H9 (cell line): ENCODE measurements at regions not wholly inside any gene's neighbourhood (a gene's known extent, or its start where the extent isn't known, plus 50 kb on each side); places are given as distances from the start of the nearest gene placed in this dataset.

Experiments used
- DNase-seq: peaks from one replicate; pipeline ENCODE4 v3.0.0-alpha.2; 2017
- H2AFZ ChIP-seq: one replicate; pipeline ENCODE4 v1.6.1; 2013; ENCODE audit warnings: mild to moderate bottlenecking, low read length, control low read depth, moderate library complexity
- H2AK5ac ChIP-seq: 2 replicates; pipeline ENCODE4 v1.6.1; 2013; ENCODE audit warnings: low read length, control low read depth, mixed read lengths; ENCODE audit not compliant: insufficient read length
- H2BK120ac ChIP-seq: one replicate; pipeline ENCODE4 v1.6.1; 2013; ENCODE audit warnings: low read depth, mild to moderate bottlenecking, low read length, control low read depth, inconsistent platforms; ENCODE audit not compliant: poor library complexity, severe bottlenecking
- H2BK12ac ChIP-seq: 2 replicates; pipeline ENCODE4 v1.6.1; 2013; ENCODE audit warnings: low read length, control low read depth, mixed read lengths, low read depth; ENCODE audit not compliant: insufficient read length
- H2BK15ac ChIP-seq: 2 replicates; pipeline ENCODE4 v1.6.1; 2013; ENCODE audit warnings: low read depth, low read length, control low read depth
- H2BK20ac ChIP-seq: one replicate; pipeline ENCODE4 v1.6.1; 2013; ENCODE audit warnings: low read depth, mild to moderate bottlenecking, low read length, control low read depth, inconsistent platforms; ENCODE audit not compliant: poor library complexity, severe bottlenecking
- H2BK5ac ChIP-seq: 2 replicates; pipeline ENCODE4 v1.6.1; 2013; ENCODE audit warnings: low read length, control low read depth, mixed read lengths; ENCODE audit not compliant: insufficient read length
- H3K14ac ChIP-seq: 2 replicates; pipeline ENCODE4 v1.6.1; 2013; ENCODE audit warnings: low read length, control low read depth; ENCODE audit not compliant: insufficient read depth
- H3K18ac ChIP-seq: 2 replicates; pipeline ENCODE4 v1.6.1; 2013; ENCODE audit warnings: low read depth, mild to moderate bottlenecking, mixed read lengths, low read length, control low read depth; ENCODE audit not compliant: insufficient read length
- H3K23ac ChIP-seq: 2 replicates; pipeline ENCODE4 v1.6.1; 2013; ENCODE audit warnings: low read length, control low read depth, mixed read lengths, low read depth; ENCODE audit not compliant: insufficient read length
- H3K23me2 ChIP-seq: 2 replicates; pipeline ENCODE4 v1.6.1; 2013; ENCODE audit warnings: low read depth, mild to moderate bottlenecking, mixed read lengths, low read length, control low read depth; ENCODE audit not compliant: insufficient read length, poor library complexity, severe bottlenecking
- H3K27ac ChIP-seq: 2 replicates; pipeline ENCODE4 v1.5.1; 2013; ENCODE audit warnings: low read length, control low read depth, mixed read lengths, low read depth; ENCODE audit not compliant: insufficient read length
- H3K27me3 ChIP-seq: 2 replicates; pipeline ENCODE4 v1.6.1; 2013; ENCODE audit warnings: low read length, control low read depth, inconsistent platforms; ENCODE audit not compliant: insufficient read depth
- H3K4ac ChIP-seq: 2 replicates; pipeline ENCODE4 v1.6.1; 2013; ENCODE audit warnings: low read depth, mild to moderate bottlenecking, control low read depth, inconsistent platforms, low read length, moderate library complexity
- H3K4me1 ChIP-seq: 2 replicates; pipeline ENCODE4 v1.6.1; 2013; ENCODE audit warnings: low read length, control low read depth, inconsistent platforms; ENCODE audit not compliant: insufficient read depth
- H3K4me2 ChIP-seq: 2 replicates; pipeline ENCODE4 v1.6.1; 2013; ENCODE audit warnings: low read length, control low read depth, mixed read lengths; ENCODE audit not compliant: insufficient read length, insufficient read depth
- H3K56ac ChIP-seq: 2 replicates; pipeline ENCODE4 v1.6.1; 2013; ENCODE audit warnings: low read depth, mild to moderate bottlenecking, mixed read lengths, low read length, control low read depth; ENCODE audit not compliant: insufficient read length
- H3K79me1 ChIP-seq: 2 replicates; pipeline ENCODE4 v1.6.1; 2013; ENCODE audit warnings: low read depth, mild to moderate bottlenecking, moderate library complexity, low read length, control low read depth, inconsistent platforms; ENCODE audit not compliant: insufficient read depth, poor library complexity, severe bottlenecking
- H3K79me2 ChIP-seq: 2 replicates; pipeline ENCODE4 v1.6.1; 2013; ENCODE audit warnings: low read length, control low read depth, inconsistent platforms; ENCODE audit not compliant: insufficient read depth
- H3K9ac ChIP-seq: 2 replicates; pipeline ENCODE4 v1.6.1; 2013; ENCODE audit warnings: low read length, control low read depth, mixed read lengths; ENCODE audit not compliant: insufficient read length; ENCODE audit errors: extremely low read depth
- H3K9me3 ChIP-seq: one replicate; pipeline ENCODE4 v1.6.1; 2013; ENCODE audit warnings: low read depth, low read length, inconsistent platforms; ENCODE audit not compliant: control insufficient read depth
- H3T11ph ChIP-seq: one replicate; pipeline ENCODE4 v1.6.1; 2013; ENCODE audit warnings: mild to moderate bottlenecking, low read length, control low read depth, inconsistent platforms
- H4K20me1 ChIP-seq: one replicate; pipeline ENCODE4 v1.6.1; 2013; ENCODE audit not compliant: control insufficient read depth, insufficient read length, insufficient read depth
- H4K5ac ChIP-seq: 2 replicates; pipeline ENCODE4 v1.6.1; 2013; ENCODE audit warnings: low read depth, mild to moderate bottlenecking, mixed read lengths, low read length, control low read depth; ENCODE audit not compliant: insufficient read length
- H4K8ac ChIP-seq: replicated peaks from 2 replicates; pipeline ENCODE4 v1.6.1; 2013; ENCODE audit warnings: low read length, control low read depth, mixed read lengths, low read depth; ENCODE audit not compliant: insufficient read length
- H4K91ac ChIP-seq: 2 replicates; pipeline ENCODE4 v1.6.1; 2013; ENCODE audit warnings: low read depth, mild to moderate bottlenecking, moderate library complexity, mixed read lengths, low read length, control low read depth; ENCODE audit not compliant: insufficient read length
- H3K27ac Mint-ChIP-seq, 3 experiments: 2 replicates in 2 of 3; 3 replicates in 1 of 3; pipeline ENCODE4 v1.8.0; 2020 to 2021; ENCODE audit warnings: mixed read lengths in 3 of 3, mild to moderate bottlenecking in 1 of 3, moderate library complexity in 1 of 3
- H3K27me3 Mint-ChIP-seq: 2 replicates; pipeline ENCODE4 v1.8.0; 2021; ENCODE audit warnings: low read depth, mild to moderate bottlenecking, moderate library complexity, mixed read lengths
- H3K36me3 Mint-ChIP-seq, 3 experiments: 2 replicates in 2 of 3; 3 replicates in 1 of 3; pipeline ENCODE4 v1.8.0; 2020 to 2021; ENCODE audit warnings: low read depth in 3 of 3, mixed read lengths in 3 of 3; ENCODE audit not compliant: insufficient read depth in 1 of 3
- H3K4me1 Mint-ChIP-seq, 2 experiments: 2 replicates each; pipeline ENCODE4 v1.8.0; 2020; ENCODE audit warnings: mixed read lengths in 2 of 2
- H3K4me3 Mint-ChIP-seq, 2 experiments: 2 replicates in 1 of 2; 3 replicates in 1 of 2; pipeline ENCODE4 v1.8.0; 2020 to 2021; ENCODE audit warnings: mild to moderate bottlenecking in 2 of 2, mixed read lengths in 2 of 2, moderate library complexity in 1 of 2
- H3K9me3 Mint-ChIP-seq, 2 experiments: 2 replicates in 1 of 2; 3 replicates in 1 of 2; pipeline ENCODE4 v1.8.0; 2020; ENCODE audit warnings: mild to moderate bottlenecking in 2 of 2, mixed read lengths in 2 of 2, moderate library complexity in 1 of 2
- CTCF ChIP-seq: fragments of 200-600 bp; sonication (generic); conservative IDR thresholded peaks from 3 replicates; pipeline ENCODE4 v1.8.0; 2021; ENCODE audit warnings: antibody characterized with exemption, mild to moderate bottlenecking
- WGBS: extraction: QIAGEN DNeasy Blood & Tissue Kit; methylation state at CpG from one replicate; pipeline ENCODE4 v1.1.7; 2013; ENCODE audit warnings: missing lambda C conversion rate, low lambda C conversion rate, mixed read lengths; ENCODE audit not compliant: insufficient read length; ENCODE audit errors: extremely low coverage; 5-methylcytosine and 5-hydroxymethylcytosine counted together

GRCh38 chr1:184889166-184889565 lies 85.1 kb downstream of the NIBAN1 start:
- no peak overlapping the region for H4K5ac ChIP-seq
- H2BK120ac ChIP-seq: no peak overlapping the region
- Mint-ChIP-seq H3K27me3 (peaks cover 26% of the 10 kb centered on the region), H3K4me1 (peaks cover 12 to 13% of the 10 kb centered on the region in 2 experiments), H3K27ac (no peak overlapping the region), H3K36me3 (no peaks in the 10 kb centered on the region), H3K9me3 (no peaks in the 10 kb centered on the region), H3K4me3 (no peak overlapping the region)
- H3K14ac ChIP-seq: no peak overlapping the region
- no peak overlapping the region for H2AFZ ChIP-seq
- H3K27ac ChIP-seq: no peak overlapping the region
- H3K4ac ChIP-seq: no peak overlapping the region
- WGBS: no CpG with 5 or more reads among the region's 1 CpG
- H3K9ac ChIP-seq: no peak overlapping the region
- no peak overlapping the region for H2AK5ac ChIP-seq
- no peaks in the 10 kb centered on the region for H3K9me3 ChIP-seq
- no peak overlapping the region for H4K91ac ChIP-seq
- TF ChIP-seq CTCF: no peak
- no peak overlapping the region for H3K56ac ChIP-seq
- no peak for DNase-seq
- no peak overlapping the region for H4K8ac ChIP-seq
- no peak overlapping the region for H2BK5ac ChIP-seq
- H3K4me1 ChIP-seq: peaks cover 4% of the 10 kb centered on the region; the same call in 1 of the 2 replicates
- no peaks in the 10 kb centered on the region for H3K79me1 ChIP-seq
- H4K20me1 ChIP-seq: no peaks in the 10 kb centered on the region
- H3K18ac ChIP-seq: no peak overlapping the region
- H2BK12ac ChIP-seq: no peak overlapping the region
- no peak overlapping the region for H3K23ac ChIP-seq
- H3K23me2 ChIP-seq: no peaks in the 10 kb centered on the region
- no peaks in the 10 kb centered on the region for H3K79me2 ChIP-seq
- H2BK15ac ChIP-seq: no peak overlapping the region
- no peak overlapping the region for H3K4me2 ChIP-seq
- no peak overlapping the region for H2BK20ac ChIP-seq
- H3T11ph ChIP-seq: no peak overlapping the region
- H3K27me3 ChIP-seq: peaks cover 5% of the 10 kb centered on the region; the same call in 1 of the 2 replicates
